CD14-positive monocyte (primary cell): ENCODE measurements at regions not wholly inside any gene's neighbourhood (a gene's known extent, or its start where the extent isn't known, plus 50 kb on each side); places are given as distances from the start of the nearest gene placed in this dataset.

Experiments used
- DNase-seq, 3 donors: peaks; one replicate each; pipeline ENCODE4 v3.0.0-alpha.2; 2011 to 2022
- H2AFZ ChIP-seq: 2 replicates; pipeline ENCODE4 v1.6.0; 2012; ENCODE audit warnings: mild to moderate bottlenecking, low read depth, low read length, inconsistent platforms; ENCODE audit not compliant: insufficient read depth, poor library complexity, severe bottlenecking
- H3K27ac ChIP-seq, 2 donors: 1 replicate in 1 of 2; 2 replicates in 1 of 2; pipeline ENCODE4 v1.5.1; 2012 to 2013; ENCODE audit warnings: low read length in 2 of 2, control low read depth in 1 of 2, inconsistent platforms in 1 of 2, low read depth in 1 of 2, mild to moderate bottlenecking in 1 of 2
- H3K27me3 ChIP-seq, 2 donors: one replicate each; pipeline versions ENCODE4 v1.6.0 to v1.6.1; 2011 to 2013; ENCODE audit warnings: low read length in 2 of 2; ENCODE audit not compliant: control insufficient read depth in 2 of 2, insufficient read depth in 2 of 2
- H3K36me3 ChIP-seq, 2 donors: replicated peaks in 1 of 2; 1 replicate in 1 of 2; 2 replicates in 1 of 2; pipeline versions ENCODE4 v1.5.1 to v1.6.1; 2012 to 2013; ENCODE audit warnings: low read length in 2 of 2, control low read depth in 1 of 2, inconsistent platforms in 1 of 2, mild to moderate bottlenecking in 1 of 2; ENCODE audit not compliant: insufficient read depth in 2 of 2, control insufficient read depth in 1 of 2
- H3K4me1 ChIP-seq, 2 donors: 1 replicate in 1 of 2; 2 replicates in 1 of 2; pipeline versions ENCODE4 v1.5.1 to v1.6.1; 2012 to 2013; ENCODE audit warnings: low read length in 2 of 2, control low read depth in 1 of 2, inconsistent platforms in 1 of 2, mild to moderate bottlenecking in 1 of 2, moderate library complexity in 1 of 2; ENCODE audit not compliant: insufficient read depth in 2 of 2, control insufficient read depth in 1 of 2
- H3K4me2 ChIP-seq: replicated peaks from 2 replicates; pipeline ENCODE3; 2012; ENCODE audit warnings: low read length, moderate library complexity, mild to moderate bottlenecking; ENCODE audit not compliant: poor library complexity, severe bottlenecking; ENCODE audit errors: extremely low read depth
- H3K4me3 ChIP-seq, 3 experiments: fragments of 200-600 bp in 1 of 3; sonication (generic) in 1 of 3; replicated peaks in 1 of 3; 1 replicate in 2 of 3; 2 replicates in 1 of 3; pipeline ENCODE4 v1.5.1; 2011 to 2013; ENCODE audit warnings: low read length in 3 of 3, mild to moderate bottlenecking in 3 of 3, control low read depth in 2 of 3, low read depth in 2 of 3, inconsistent platforms in 1 of 3, moderate library complexity in 1 of 3
- H3K79me2 ChIP-seq: 2 replicates; pipeline ENCODE4 v1.6.0; 2012; ENCODE audit warnings: mild to moderate bottlenecking, control low read depth, inconsistent platforms, low read length, moderate library complexity; ENCODE audit not compliant: insufficient read depth
- H3K9ac ChIP-seq: 2 replicates; pipeline ENCODE4 v1.6.0; 2017; ENCODE audit warnings: low read length, mild to moderate bottlenecking; ENCODE audit not compliant: insufficient read depth, poor library complexity, severe bottlenecking
- H3K9me3 ChIP-seq, 2 donors: replicated peaks in 1 of 2; 1 replicate in 1 of 2; 2 replicates in 1 of 2; pipeline versions ENCODE4 v1.5.1 to v1.6.1; 2012 to 2013; ENCODE audit warnings: low read length in 2 of 2, control low read depth in 1 of 2; ENCODE audit not compliant: control insufficient read depth in 1 of 2, insufficient read depth in 1 of 2
- H4K20me1 ChIP-seq: 2 replicates; pipeline ENCODE4 v1.6.0; 2012; ENCODE audit warnings: mild to moderate bottlenecking, low read length, control low read depth, moderate library complexity; ENCODE audit not compliant: insufficient read depth
- H3K27ac Mint-ChIP-seq, 7 donors: one replicate each; pipeline ENCODE4 v1.8.0; 2020; ENCODE audit warnings: mild to moderate bottlenecking in 7 of 7, mixed read lengths in 7 of 7, moderate library complexity in 6 of 7, inconsistent platforms in 2 of 7
- H3K27me3 Mint-ChIP-seq, 3 donors: one replicate each; pipeline ENCODE4 v1.8.0; 2021 to 2022; ENCODE audit warnings: low read depth in 3 of 3, mild to moderate bottlenecking in 3 of 3, mixed read lengths in 3 of 3, moderate library complexity in 3 of 3, inconsistent platforms in 1 of 3
- H3K36me3 Mint-ChIP-seq, 2 donors: one replicate each; pipeline ENCODE4 v1.8.0; 2020; ENCODE audit warnings: mixed read lengths in 2 of 2, inconsistent platforms in 1 of 2, mild to moderate bottlenecking in 1 of 2
- H3K4me1 Mint-ChIP-seq: one replicate; pipeline ENCODE4 v1.8.0; 2020; ENCODE audit warnings: mild to moderate bottlenecking, mixed read lengths
- H3K4me3 Mint-ChIP-seq, 2 donors: one replicate each; pipeline ENCODE4 v1.8.0; 2020; ENCODE audit warnings: mild to moderate bottlenecking in 2 of 2, mixed read lengths in 2 of 2, moderate library complexity in 1 of 2
- H3K9me3 Mint-ChIP-seq, 7 donors: one replicate each; pipeline ENCODE4 v1.8.0; 2020 to 2022; ENCODE audit warnings: mixed read lengths in 7 of 7, mild to moderate bottlenecking in 6 of 7, moderate library complexity in 6 of 7, inconsistent platforms in 2 of 7
- WGBS: methylation state at CpG from one replicate; pipeline ENCODE4 v1.1.5; 2013; ENCODE audit warnings: missing lambda C conversion rate; ENCODE audit not compliant: insufficient coverage; 5-methylcytosine and 5-hydroxymethylcytosine counted together
- intact Hi-C, 2 donors: fragments of 100-400 bp; cut with micrococcal nuclease; formaldehyde crosslinking; loops; one replicate each; pipeline versions ENCODE4 v1.15.0 to v1.15.1; 2023
- TF ChIP-seq, protein P1 (sequence below): fragments of 200-600 bp; IDR thresholded peaks from one replicate; pipeline ENCODE4 v1.8.0; 2022; ENCODE audit warnings: antibody characterized with exemption, mild to moderate bottlenecking

DNA sequence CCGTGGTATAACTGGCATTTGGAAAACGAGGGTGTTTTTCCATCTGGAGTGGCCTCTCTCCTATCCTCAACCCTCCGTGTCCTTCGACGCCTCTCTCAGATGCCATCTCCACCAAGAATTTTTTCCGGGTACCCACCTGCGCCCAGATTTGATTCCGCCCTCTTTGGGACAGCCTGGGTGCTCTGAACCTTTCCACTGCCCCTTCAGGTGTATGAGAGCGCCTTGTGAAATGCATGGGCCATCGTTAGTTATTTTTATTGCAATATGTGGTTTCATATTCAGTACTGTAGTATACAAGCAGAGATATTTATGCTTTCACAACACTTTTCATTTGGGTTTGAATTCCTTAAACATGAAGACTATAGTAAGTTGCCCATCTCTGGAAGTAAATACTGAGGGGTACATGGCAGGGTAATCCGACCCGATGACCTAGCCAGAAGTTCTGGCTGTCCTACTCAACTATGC, 78.2 kb upstream of the IFNE start:
- WGBS: 39% methylated on average over 3 of the region's 12 CpGs
- Mint-ChIP-seq H3K27me3 (peaks cover 44 to 68% (median 54%) of the 10 kb centered on the region in 3 donors), H3K9me3 (peaks cover 0 to 14% (median 6%) of the 10 kb centered on the region in 7 donors), H3K4me3 (peak overlapping the region; percentile 49 to 80), H3K4me1 (peaks cover 15% of the 10 kb centered on the region), H3K36me3 (peaks cover 0 to 8% of the 10 kb centered on the region in 2 donors), H3K27ac (no peak overlapping the region)
- H3K9me3 ChIP-seq: peaks cover 0 to 9% of the 10 kb centered on the region in 2 donors
- H3K4me3 ChIP-seq: peak overlapping the region in 1 of 3 experiments; percentile 67
- H3K4me1 ChIP-seq: peaks cover 14 to 18% of the 10 kb centered on the region in 2 donors
- H3K36me3 ChIP-seq: no peaks in the 10 kb centered on the region
- peak overlapping the region; percentile 71 for H3K4me2 ChIP-seq
- no peak overlapping the region for H3K27ac ChIP-seq
- H3K9ac ChIP-seq: no peak overlapping the region
- H4K20me1 ChIP-seq: no peaks in the 10 kb centered on the region
- H3K79me2 ChIP-seq: no peaks in the 10 kb centered on the region
- TF ChIP-seq, protein P1, sequence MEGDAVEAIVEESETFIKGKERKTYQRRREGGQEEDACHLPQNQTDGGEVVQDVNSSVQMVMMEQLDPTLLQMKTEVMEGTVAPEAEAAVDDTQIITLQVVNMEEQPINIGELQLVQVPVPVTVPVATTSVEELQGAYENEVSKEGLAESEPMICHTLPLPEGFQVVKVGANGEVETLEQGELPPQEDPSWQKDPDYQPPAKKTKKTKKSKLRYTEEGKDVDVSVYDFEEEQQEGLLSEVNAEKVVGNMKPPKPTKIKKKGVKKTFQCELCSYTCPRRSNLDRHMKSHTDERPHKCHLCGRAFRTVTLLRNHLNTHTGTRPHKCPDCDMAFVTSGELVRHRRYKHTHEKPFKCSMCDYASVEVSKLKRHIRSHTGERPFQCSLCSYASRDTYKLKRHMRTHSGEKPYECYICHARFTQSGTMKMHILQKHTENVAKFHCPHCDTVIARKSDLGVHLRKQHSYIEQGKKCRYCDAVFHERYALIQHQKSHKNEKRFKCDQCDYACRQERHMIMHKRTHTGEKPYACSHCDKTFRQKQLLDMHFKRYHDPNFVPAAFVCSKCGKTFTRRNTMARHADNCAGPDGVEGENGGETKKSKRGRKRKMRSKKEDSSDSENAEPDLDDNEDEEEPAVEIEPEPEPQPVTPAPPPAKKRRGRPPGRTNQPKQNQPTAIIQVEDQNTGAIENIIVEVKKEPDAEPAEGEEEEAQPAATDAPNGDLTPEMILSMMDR: no peak
- no peak overlapping the region for H2AFZ ChIP-seq
- H3K27me3 ChIP-seq: peaks cover 68 to 94% of the 10 kb centered on the region in 2 donors
- intact Hi-C loops: no loop called here
- DNase-seq: no peak

DNA sequence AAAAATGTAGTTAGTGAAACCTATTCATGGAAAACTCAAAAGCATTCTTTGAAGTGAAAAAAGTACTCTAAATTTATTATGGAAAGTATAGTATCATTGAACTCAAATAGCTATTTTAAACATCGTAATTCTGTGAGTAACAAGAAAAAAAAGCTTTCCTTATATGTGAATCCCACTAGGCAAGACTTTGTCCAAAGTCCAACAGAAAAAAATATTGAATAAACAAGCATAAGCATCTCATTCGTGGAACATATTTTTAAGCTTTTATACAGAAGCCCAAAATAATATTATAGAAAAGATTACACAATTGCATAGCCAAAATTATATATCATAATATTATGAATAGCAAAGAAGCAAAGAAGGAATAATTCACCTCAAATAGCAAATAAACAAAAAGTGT, 79.4 kb upstream of the IFNE start:
- H3K4me1 Mint-ChIP-seq: peaks cover 15% of the 10 kb centered on the region
- no peak overlapping the region for H3K9ac ChIP-seq
- no peak for DNase-seq
- TF ChIP-seq, protein P1: no peak
- H3K4me3 Mint-ChIP-seq: no peak overlapping the region
- no peaks in the 10 kb centered on the region for H3K79me2 ChIP-seq
- H3K27me3 Mint-ChIP-seq: peaks cover 42 to 61% (median 50%) of the 10 kb centered on the region in 3 donors
- peaks cover 14 to 18% of the 10 kb centered on the region in 2 donors for H3K4me1 ChIP-seq
- H3K27ac ChIP-seq: no peak overlapping the region
- H3K9me3 Mint-ChIP-seq: peaks cover 0 to 14% (median 6%) of the 10 kb centered on the region in 7 donors
- peaks cover 0 to 9% of the 10 kb centered on the region in 2 donors for H3K9me3 ChIP-seq
- H3K36me3 Mint-ChIP-seq: peaks cover 0 to 8% of the 10 kb centered on the region in 2 donors
- intact Hi-C loops: no loop called here
- H4K20me1 ChIP-seq: no peaks in the 10 kb centered on the region
- H2AFZ ChIP-seq: no peak overlapping the region
- WGBS: no CpG with 5 or more reads among the region's 2 CpGs
- H3K27ac Mint-ChIP-seq: no peak overlapping the region
- H3K27me3 ChIP-seq: peaks cover 68 to 92% of the 10 kb centered on the region in 2 donors
- no peak overlapping the region for H3K4me3 ChIP-seq
- no peak overlapping the region for H3K4me2 ChIP-seq
- no peaks in the 10 kb centered on the region for H3K36me3 ChIP-seq
